ENCODE measurements at regions not wholly inside any gene's neighbourhood (a gene's known extent, or its start where the extent isn't known, plus 50 kb on each side); places are given as distances from the start of the nearest gene placed in this dataset.

DNA sequence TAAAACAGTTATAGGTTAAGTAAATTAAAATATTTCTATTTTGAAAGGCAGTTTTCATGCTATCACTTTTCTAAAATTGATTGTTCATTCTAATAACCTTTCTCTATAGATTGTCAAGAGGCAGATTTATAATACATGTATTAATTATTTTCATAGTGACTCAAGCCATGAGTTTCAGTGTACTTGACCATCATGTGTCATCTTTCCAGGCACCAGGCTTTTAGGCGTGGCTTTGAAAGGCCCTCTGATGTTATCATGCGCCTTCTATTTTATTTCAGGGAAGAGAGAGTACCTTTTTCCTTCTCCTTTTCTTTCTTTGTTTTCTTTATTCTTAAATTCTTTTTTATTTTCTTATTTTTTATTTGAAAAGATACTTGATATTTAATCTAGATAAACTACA, 128.3 kb upstream of the ETAA1 start:
- no peaks in the 10 kb centered on the region for H3K9me3 ChIP-seq (replicated peaks; ENCODE audit: insufficient read depth, low read length)
- H3K79me2 ChIP-seq (ENCODE audit: low read length) = no peaks in the 10 kb centered on the region
- no peak overlapping the region for H2AFZ ChIP-seq (ENCODE audit: low read length)
- DNase-seq = no peak
- H4K20me1 ChIP-seq (ENCODE audit: insufficient read depth, low read length) = no peaks in the 10 kb centered on the region
- H3F3A ChIP-seq (ENCODE audit: insufficient read depth, low read length) = no peaks in the 10 kb centered on the region
- H3K27me3 ChIP-seq (replicated peaks; ENCODE audit: insufficient read depth, low read length) = no peaks in the 10 kb centered on the region
- no peaks in the 10 kb centered on the region for H3K4me1 ChIP-seq (ENCODE audit: low read length)
- TF ChIP-seq CTCF (IDR thresholded peaks at IDR 0.05; ENCODE audit: low read length) = no peak
- TF ChIP-seq EZH2phosphoT487 (IDR thresholded peaks at IDR 0.05; ENCODE audit: low read length) = no peak
- no peak for TF ChIP-seq EZH2 (optimal IDR thresholded peaks at IDR 0.05; ENCODE audit: low read depth, low read length)
- H3K9ac ChIP-seq (ENCODE audit: low read length) = no peak overlapping the region
- no peak overlapping the region for H3K4me3 ChIP-seq (ENCODE audit: low read length)
- no peak overlapping the region for H3K4me2 ChIP-seq (ENCODE audit: low read depth, low read length)
- no peaks in the 10 kb centered on the region for H3K36me3 ChIP-seq (replicated peaks; ENCODE audit: insufficient read depth, low read length)
- no peak overlapping the region for H3K27ac ChIP-seq (ENCODE audit: low read length)
- no peaks in the 10 kb centered on the region for H3K9me2 ChIP-seq (replicated peaks; ENCODE audit: insufficient read depth, low read length)

GRCh38 chr2:67272195-67272594, 124.9 kb upstream of the ETAA1 start:
- no peak overlapping the region for H3K4me2 ChIP-seq (ENCODE audit: low read depth, low read length)
- no peak overlapping the region for H3K27ac ChIP-seq (ENCODE audit: low read length)
- H3K79me2 ChIP-seq (ENCODE audit: low read length) = no peaks in the 10 kb centered on the region
- H3K4me3 ChIP-seq (ENCODE audit: low read length) = no peak overlapping the region
- no peaks in the 10 kb centered on the region for H3K9me2 ChIP-seq (replicated peaks; ENCODE audit: insufficient read depth, low read length)
- H2AFZ ChIP-seq (ENCODE audit: low read length) = no peak overlapping the region
- no peaks in the 10 kb centered on the region for H4K20me1 ChIP-seq (ENCODE audit: insufficient read depth, low read length)
- H3F3A ChIP-seq (ENCODE audit: insufficient read depth, low read length) = no peaks in the 10 kb centered on the region
- H3K27me3 ChIP-seq (replicated peaks; ENCODE audit: insufficient read depth, low read length) = no peaks in the 10 kb centered on the region
- H3K4me1 ChIP-seq (ENCODE audit: low read length) = no peaks in the 10 kb centered on the region
- DNase-seq = no peak
- no peaks in the 10 kb centered on the region for H3K36me3 ChIP-seq (replicated peaks; ENCODE audit: insufficient read depth, low read length)
- no peak overlapping the region for H3K9ac ChIP-seq (ENCODE audit: low read length)
- no peaks in the 10 kb centered on the region for H3K9me3 ChIP-seq (replicated peaks; ENCODE audit: insufficient read depth, low read length)
- no peak for TF ChIP-seq EZH2phosphoT487 (IDR thresholded peaks at IDR 0.05; ENCODE audit: low read length)
- no peak for TF ChIP-seq EZH2 (optimal IDR thresholded peaks at IDR 0.05; ENCODE audit: low read depth, low read length)
- no peak for TF ChIP-seq CTCF (IDR thresholded peaks at IDR 0.05; ENCODE audit: low read length)

GRCh38 chr2:67277450-67277849, 119.7 kb upstream of the ETAA1 start:
- DNase-seq = peak; percentile 7
- no peak overlapping the region for H2AFZ ChIP-seq (ENCODE audit: low read length)
- H3K9ac ChIP-seq (ENCODE audit: low read length) = no peak overlapping the region
- H3K4me1 ChIP-seq (ENCODE audit: low read length) = no peaks in the 10 kb centered on the region
- H3K4me3 ChIP-seq (ENCODE audit: low read length) = no peak overlapping the region
- TF ChIP-seq EZH2 (optimal IDR thresholded peaks at IDR 0.05; ENCODE audit: low read depth, low read length) = no peak
- no peak; the same call in 1 of the 2 replicates for TF ChIP-seq CTCF (IDR thresholded peaks at IDR 0.05; ENCODE audit: low read length)
- no peaks in the 10 kb centered on the region for H3K9me2 ChIP-seq (replicated peaks; ENCODE audit: insufficient read depth, low read length)
- no peaks in the 10 kb centered on the region for H3K79me2 ChIP-seq (ENCODE audit: low read length)
- no peaks in the 10 kb centered on the region for H3K36me3 ChIP-seq (replicated peaks; ENCODE audit: insufficient read depth, low read length)
- no peak overlapping the region for H3K4me2 ChIP-seq (ENCODE audit: low read depth, low read length)
- H3K27ac ChIP-seq (ENCODE audit: low read length) = no peak overlapping the region
- H3K9me3 ChIP-seq (replicated peaks; ENCODE audit: insufficient read depth, low read length) = no peaks in the 10 kb centered on the region
- H3F3A ChIP-seq (ENCODE audit: insufficient read depth, low read length) = no peaks in the 10 kb centered on the region
- no peaks in the 10 kb centered on the region for H3K27me3 ChIP-seq (replicated peaks; ENCODE audit: insufficient read depth, low read length)
- no peaks in the 10 kb centered on the region for H4K20me1 ChIP-seq (ENCODE audit: insufficient read depth, low read length)

All from MM.1S (cell line).